SHP77 (cell line): ENCODE measurements at regions not wholly inside any gene's neighbourhood (a gene's known extent, or its start where the extent isn't known, plus 50 kb on each side); places are given as distances from the start of the nearest gene placed in this dataset.
A peak's percentile ranks its signal among the peaks of the same experiment; 100 is the strongest.

Experiments used
- DNase-seq, 2 experiments: peaks; one replicate each; lab custom pipeline; 2025; lab: John Stamatoyannopoulos, UW

DNA sequence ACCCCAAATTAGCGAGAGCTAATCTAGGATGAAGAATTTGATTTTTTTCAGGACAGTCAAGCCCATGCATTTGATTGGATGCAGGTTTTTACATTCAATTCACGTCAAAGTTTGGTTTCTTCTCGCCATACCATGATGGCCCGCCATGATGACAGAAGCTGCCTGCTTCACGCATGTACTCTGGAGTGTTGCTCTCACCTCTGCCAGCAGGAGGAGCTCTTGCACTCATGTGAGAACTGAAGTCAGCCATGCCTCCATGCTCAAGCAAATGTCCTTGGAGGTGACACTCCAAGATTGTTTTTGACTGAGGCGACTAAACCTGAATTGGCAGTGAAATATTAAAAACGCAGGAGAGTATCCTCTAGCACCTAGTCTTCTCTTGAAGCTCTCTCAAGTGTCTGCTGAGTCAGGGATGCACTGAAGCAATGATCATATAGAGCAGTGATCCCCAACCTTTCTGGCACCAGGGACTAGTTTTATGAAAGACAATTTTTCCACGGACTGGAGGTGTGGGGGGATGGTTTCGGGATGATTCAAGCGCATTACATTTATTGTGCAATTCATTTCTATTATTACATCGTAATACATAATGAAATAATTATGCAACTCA lies 120.9 kb downstream of the SAMMSON start:
- peak; percentile 32 to 35 for DNase-seq

GRCh38 chr3:70127192-70127591 lies 127.7 kb downstream of the SAMMSON start:
- no peak for DNase-seq

- DNase-seq, result no peak
These were observed 137.8 kb downstream of the SAMMSON start for GRCh38 chr3:70137366-70137765.

DNA sequence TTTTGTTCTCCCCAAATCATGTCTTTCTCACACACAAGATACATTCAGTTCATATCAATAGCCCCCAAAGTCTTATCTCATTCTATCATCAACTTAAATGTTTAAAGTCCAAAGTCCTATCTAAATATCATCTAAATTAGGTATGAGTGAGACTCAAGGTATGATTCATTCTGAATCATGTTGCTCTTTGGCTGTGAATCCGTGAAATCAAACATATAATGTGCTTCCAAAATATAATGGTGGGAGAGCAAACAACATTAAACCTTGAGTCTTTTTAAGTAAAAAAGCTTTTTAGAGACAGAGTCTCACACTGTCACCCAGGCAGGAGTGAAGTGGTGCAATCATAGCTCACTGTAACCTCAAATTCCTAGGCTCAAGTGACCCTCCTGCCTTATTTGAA lies 139.1 kb downstream of the SAMMSON start:
- DNase-seq, result no peak
